Gastrocnemius medialis (tissue), 4 donors: ENCODE measurements at regions not wholly inside any gene's neighbourhood (a gene's known extent, or its start where the extent isn't known, plus 50 kb on each side); places are given as distances from the start of the nearest gene placed in this dataset.

Source experiments
- ATAC-seq, 2 donors: fragments of 150-250 bp; one replicate each; pipeline ENCODE4 v1.9.1; 2016
- DNase-seq, 2 donors: peaks; one replicate each; pipeline ENCODE4 v3.0.0-alpha.2; 2019
- H3K27ac ChIP-seq, 4 donors: fragments of 200-600 bp; sonication (generic); 1 replicate in 1 of 4; 2 replicates in 3 of 4; pipeline ENCODE4 v1.5.1; 2016 to 2018; ENCODE audit warnings: mild to moderate bottlenecking in 2 of 4, moderate library complexity in 1 of 4
- H3K27me3 ChIP-seq, 3 donors: fragments of 200-600 bp; sonication (generic) in 2 of 3; 1 replicate in 1 of 3; 2 replicates in 2 of 3; pipeline versions ENCODE4 v1.5.1 to v1.6.0; 2016 to 2019; ENCODE audit warnings: mild to moderate bottlenecking in 1 of 3, moderate library complexity in 1 of 3
- H3K36me3 ChIP-seq, 2 donors: fragments of 200-600 bp; sonication (generic) in 1 of 2; one replicate each; pipeline ENCODE4 v1.5.1; 2017 to 2018
- H3K4me1 ChIP-seq, 2 donors: fragments of 200-600 bp; sonication (generic) in 1 of 2; one replicate each; pipeline ENCODE4 v1.5.1; 2016 to 2017; ENCODE audit warnings: mild to moderate bottlenecking in 2 of 2
- H3K4me3 ChIP-seq, 4 donors: fragments of 200-600 bp; sonication (generic) in 3 of 4; 1 replicate in 1 of 4; 2 replicates in 3 of 4; pipeline ENCODE4 v1.5.1; 2016 to 2019; ENCODE audit warnings: mild to moderate bottlenecking in 2 of 4
- H3K9me3 ChIP-seq, 3 donors: fragments of 200-600 bp; sonication (generic) in 2 of 3; 1 replicate in 1 of 3; 2 replicates in 2 of 3; pipeline ENCODE4 v1.5.1; 2016 to 2019
- CTCF ChIP-seq, 5 experiments: fragments of 450-650 bp in 3 of 5; fragments of 200-600 bp in 2 of 5; sonication (generic) in 2 of 5; IDR thresholded peaks in 4 of 5; conservative IDR thresholded peaks in 1 of 5; 1 replicate in 4 of 5; 2 replicates in 1 of 5; pipeline ENCODE4 v1.5.1; 2016 to 2019; ENCODE audit warnings: antibody characterized with exemption in 5 of 5, mild to moderate bottlenecking in 3 of 5, moderate library complexity in 3 of 5
- POLR2A ChIP-seq, 2 donors: fragments of 450-650 bp; IDR thresholded peaks; one replicate each; pipeline ENCODE4 v1.6.1; 2017; ENCODE audit warnings: antibody characterized with exemption in 2 of 2, mild to moderate bottlenecking in 2 of 2, moderate library complexity in 2 of 2
- in situ Hi-C, 4 donors: fragments of 200-750 bp; cut with MboI; loops; one replicate each; pipeline versions ENCODE4 v1.15.0 to v1.8.0; 2017; ENCODE audit warnings: low sequenced_read_pairs in 4 of 4
- intact Hi-C: fragments of 100-400 bp; cut with DNase I; formaldehyde crosslinking; loops from one replicate; pipeline ENCODE4 v1.15.1; 2023; ENCODE audit warnings: low total_unique reads

- ATAC-seq = no peak
- in situ Hi-C loops = no loop called here
- intact Hi-C loops = no loop called here
- Histone ChIP-seq H3K27me3 (no peaks in the 10 kb centered on the region), H3K36me3 (no peaks in the 10 kb centered on the region), H3K9me3 (no peaks in the 10 kb centered on the region), H3K4me3 (no peak overlapping the region), H3K4me1 (peaks cover 5 to 17% of the 10 kb centered on the region in 2 donors), H3K27ac (no peak overlapping the region)
- no peak for TF ChIP-seq POLR2A (IDR thresholded peaks at IDR 0.05)
- no peak for TF ChIP-seq CTCF (IDR thresholded peaks at IDR 0.05 in 4 of 5, conservative IDR thresholded peaks at IDR 0.05 in 1 of 5)
- DNase-seq = no peak
These were observed 113.8 kb upstream of the ERRFI1 start for GRCh38 chr1:8139941-8140340.

- intact Hi-C loops = no loop called here
- no peaks in the 10 kb centered on the region for H3K36me3 ChIP-seq
- in situ Hi-C loops = no loop called here
- H3K9me3 ChIP-seq = no peaks in the 10 kb centered on the region
- H3K4me3 ChIP-seq = no peak overlapping the region
- H3K27ac ChIP-seq = no peak overlapping the region
- ATAC-seq (no peak), DNase-seq (no peak)
- TF ChIP-seq POLR2A (IDR thresholded peaks at IDR 0.05) (no peak), CTCF (IDR thresholded peaks at IDR 0.05 in 4 of 5, conservative IDR thresholded peaks at IDR 0.05 in 1 of 5) (no peak)
- peaks cover 5 to 22% of the 10 kb centered on the region in 2 donors for H3K4me1 ChIP-seq
- H3K27me3 ChIP-seq = no peaks in the 10 kb centered on the region
These were observed 113.3 kb upstream of the ERRFI1 start for GRCh38 chr1:8139383-8139782.

- in situ Hi-C loops (no loop called here), intact Hi-C loops (no loop called here)
- H3K27ac ChIP-seq = peak overlapping the region in 3 of 4 donors; percentile 37 to 76 (median 69)
- TF ChIP-seq CTCF (IDR thresholded peaks at IDR 0.05 in 4 of 5, conservative IDR thresholded peaks at IDR 0.05 in 1 of 5) (no peak), POLR2A (IDR thresholded peaks at IDR 0.05) (no peak)
- DNase-seq (no peak), ATAC-seq (no peak)
- no peaks in the 10 kb centered on the region for H3K27me3 ChIP-seq
- H3K4me1 ChIP-seq = peaks cover 5 to 30% of the 10 kb centered on the region in 2 donors
- H3K9me3 ChIP-seq = no peaks in the 10 kb centered on the region
- no peaks in the 10 kb centered on the region for H3K36me3 ChIP-seq
- no peak overlapping the region for H3K4me3 ChIP-seq
These were observed 112.6 kb upstream of the ERRFI1 start for GRCh38 chr1:8138673-8139072.

GRCh38 chr1:8137481-8138244, 111.6 kb upstream of the ERRFI1 start:
- Histone ChIP-seq H3K36me3 (no peaks in the 10 kb centered on the region), H3K9me3 (no peaks in the 10 kb centered on the region), H3K27me3 (no peaks in the 10 kb centered on the region), H3K27ac (peak overlapping the region; percentile 37 to 76 (median 60)), H3K4me1 (peaks cover 5 to 36% of the 10 kb centered on the region in 2 donors), H3K4me3 (peak overlapping the region in 1 of 4 donors; percentile 4)
- ATAC-seq (peak; percentile 71 to 80), DNase-seq (peak; percentile 64 to 77)
- TF ChIP-seq CTCF (IDR thresholded peaks at IDR 0.05 in 4 of 5, conservative IDR thresholded peaks at IDR 0.05 in 1 of 5) (no peak), POLR2A (IDR thresholded peaks at IDR 0.05) (peak in 1 of 2 donors; percentile 58)
- intact Hi-C loops = no loop called here
- in situ Hi-C loops = no loop called here
